ENCODE measurements at regions not wholly inside any gene's neighbourhood (a gene's known extent, or its start where the extent isn't known, plus 50 kb on each side); places are given as distances from the start of the nearest gene placed in this dataset.
"Not testable (repeated sequence)": the region's sequence is repeated elsewhere in the genome, so short reads cannot be mapped to it uniquely, and the experiment has no call there.

DNA sequence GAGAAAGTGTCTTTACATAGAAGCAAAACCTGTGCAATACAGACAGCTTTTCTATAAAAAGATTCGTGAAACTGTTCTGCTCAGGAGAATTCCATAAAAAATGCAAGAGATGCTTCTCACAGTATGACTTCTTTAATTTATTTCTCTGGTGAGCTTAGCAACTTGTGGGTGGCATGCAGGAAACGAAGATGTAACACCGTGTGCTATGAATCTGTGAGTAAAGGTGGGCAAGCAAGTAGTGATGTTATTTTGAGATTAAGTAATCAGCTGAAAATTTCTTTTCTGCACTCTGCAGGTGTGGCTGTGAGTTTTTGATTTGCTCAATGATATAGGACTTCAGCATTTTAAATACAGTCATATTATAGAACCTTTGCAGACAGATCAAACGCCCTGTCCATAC, 656.8 kb upstream of the NCAM2 start:
- no peak for DNase-seq (ENCODE audit: low read depth in 2 of 2)

- no peak for DNase-seq (ENCODE audit: low read depth in 2 of 2)
Observed at GRCh38 chr21:20343186-20343585, 655.0 kb upstream of the NCAM2 start.

- DNase-seq (ENCODE audit: low read depth in 2 of 2), result no peak
Observed at GRCh38 chr21:20351138-20351537, 647.1 kb upstream of the NCAM2 start.

DNA sequence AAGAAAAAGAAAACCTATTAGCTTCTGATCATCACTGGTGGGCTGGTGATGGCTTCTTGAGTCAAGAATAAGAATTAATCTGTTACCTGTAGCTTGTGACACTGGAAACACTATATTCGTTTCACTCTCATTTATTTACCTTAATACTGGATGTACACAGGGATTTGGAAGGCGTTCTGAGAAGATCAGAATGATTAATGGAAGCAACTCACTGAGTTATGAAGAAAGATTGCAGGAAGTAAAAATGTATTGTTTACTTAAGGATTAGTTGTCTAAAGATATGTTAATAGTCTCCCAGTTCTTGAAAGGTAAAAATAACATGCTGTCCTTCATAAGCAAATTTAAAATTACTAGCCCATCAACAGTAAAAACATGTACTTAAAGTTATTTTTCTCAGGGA, 644.9 kb upstream of the NCAM2 start:
- DNase-seq (ENCODE audit: low read depth in 2 of 2), result no peak

DNA sequence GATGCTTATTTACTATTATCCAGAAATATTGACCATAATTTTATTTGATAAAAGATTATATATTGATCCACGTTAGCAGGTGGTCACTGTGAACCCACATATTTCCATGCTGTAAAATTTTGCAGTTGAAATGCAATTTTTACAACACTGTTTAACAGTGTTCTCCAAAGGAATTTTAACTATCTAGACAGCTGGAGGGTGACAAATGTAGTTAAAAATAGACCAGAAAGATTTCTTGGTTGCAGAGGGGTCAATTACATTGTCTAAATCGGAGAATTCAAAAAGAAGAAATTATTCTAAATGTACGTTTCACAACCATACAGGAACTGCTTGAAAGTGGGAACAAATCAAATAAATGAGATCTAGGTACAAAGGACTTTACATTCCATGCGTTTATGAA, 625.2 kb upstream of the NCAM2 start:
- no peak for DNase-seq (ENCODE audit: low read depth in 2 of 2)

DNA sequence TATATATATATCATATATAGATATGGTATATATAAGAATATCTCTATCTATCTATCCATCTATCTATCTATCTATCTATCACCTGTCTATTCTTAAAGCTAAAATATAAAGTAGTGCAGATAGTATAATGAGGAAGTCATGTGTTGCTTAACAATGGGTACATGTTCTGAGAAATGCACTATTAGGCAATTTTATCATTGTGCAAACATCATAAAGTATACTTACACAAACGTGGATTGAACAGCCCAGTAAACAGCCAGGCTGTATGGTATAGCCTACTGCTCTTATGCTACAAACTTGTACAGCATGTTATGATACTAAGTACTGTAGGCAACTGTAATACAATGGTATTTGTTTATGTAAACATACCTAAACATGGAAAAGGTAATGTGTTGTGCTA, 621.0 kb upstream of the NCAM2 start:
- DNase-seq (ENCODE audit: low read depth in 2 of 2), result no peak

DNA sequence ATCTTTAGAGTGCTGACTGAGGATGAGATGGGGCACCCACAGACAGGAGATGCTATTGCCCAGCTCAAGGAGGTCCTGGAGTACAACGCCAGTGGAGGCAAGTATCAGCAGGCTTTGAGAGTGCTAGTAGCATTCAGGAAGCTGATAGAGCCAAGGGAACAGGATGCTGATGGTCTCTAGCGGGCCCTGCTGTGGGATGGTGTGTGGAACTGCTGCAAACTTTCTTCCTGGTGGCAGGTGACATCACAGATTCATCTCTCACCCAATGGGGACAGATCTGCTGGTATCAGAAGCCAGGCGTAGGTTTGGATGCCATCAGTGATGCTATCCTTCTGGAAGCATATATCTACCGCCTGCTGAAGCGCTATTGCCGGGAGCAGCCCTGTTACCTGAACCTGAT, 609.8 kb upstream of the NCAM2 start:
- DNase-seq (ENCODE audit: low read depth in 2 of 2), result no peak

GRCh38 chr21:20396798-20397197, 601.4 kb upstream of the NCAM2 start:
- DNase-seq (ENCODE audit: low read depth in 2 of 2), result no peak

DNA sequence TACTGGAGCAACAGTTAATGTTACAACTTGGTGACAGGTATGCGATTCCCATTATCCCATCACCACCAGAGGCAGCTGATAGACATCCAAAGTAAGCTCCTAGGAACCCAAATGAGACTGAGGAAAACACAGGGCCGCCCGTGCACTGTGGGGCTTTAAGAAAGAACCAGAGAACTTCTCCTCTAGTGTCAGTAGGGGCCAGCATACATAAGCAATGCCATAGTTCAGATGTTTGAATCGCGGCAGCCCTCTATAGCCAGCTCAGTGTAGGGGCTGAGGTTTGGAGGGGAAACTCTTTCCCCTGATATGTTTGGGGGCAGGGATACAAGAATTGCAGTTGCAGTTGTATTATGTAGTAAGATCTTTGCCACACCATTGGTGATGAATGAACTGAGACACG, 593.3 kb upstream of the NCAM2 start:
- no peak for DNase-seq (ENCODE audit: low read depth in 2 of 2)

GRCh38 chr21:20418353-20418752, 579.9 kb upstream of the NCAM2 start:
- no peak for DNase-seq (ENCODE audit: low read depth in 2 of 2)

GRCh38 chr21:20419772-20420171, 578.4 kb upstream of the NCAM2 start:
- DNase-seq (ENCODE audit: low read depth in 2 of 2), result no peak

DNA sequence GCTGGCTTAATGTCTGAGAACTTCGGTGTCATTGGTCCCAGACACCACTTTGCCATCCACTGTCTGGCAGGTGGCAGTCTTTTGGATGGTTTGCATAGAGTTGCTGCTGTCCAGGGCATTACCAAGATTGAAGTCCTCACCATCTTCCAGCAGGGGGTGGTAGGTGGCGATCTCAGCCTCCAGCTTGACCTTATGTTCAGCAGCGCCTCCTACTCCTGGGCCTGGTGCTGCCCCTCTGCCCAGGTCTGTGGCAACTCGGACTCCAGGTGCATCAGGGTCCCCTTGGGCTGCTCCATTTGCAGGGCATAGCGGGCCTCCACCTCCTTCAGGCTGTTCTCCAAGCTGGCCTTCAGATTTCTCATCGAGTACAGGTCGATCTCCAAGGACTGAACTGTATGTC, 573.3 kb upstream of the NCAM2 start:
- DNase-seq (ENCODE audit: low read depth in 2 of 2), result no peak

GRCh38 chr21:20425856-20426255, 572.4 kb upstream of the NCAM2 start:
- no peak for DNase-seq (ENCODE audit: low read depth in 2 of 2)

- DNase-seq (ENCODE audit: low read depth in 2 of 2), result no peak
Observed at GRCh38 chr21:20440338-20440737, 557.9 kb upstream of the NCAM2 start.

- DNase-seq (ENCODE audit: low read depth in 2 of 2), result no peak
Observed at GRCh38 chr21:20443558-20444155, 554.6 kb upstream of the NCAM2 start.

GRCh38 chr21:20445971-20446370, 552.2 kb upstream of the NCAM2 start:
- no peak for DNase-seq (ENCODE audit: low read depth in 2 of 2)

GRCh38 chr21:20451046-20451445, 547.2 kb upstream of the NCAM2 start:
- DNase-seq (ENCODE audit: low read depth in 2 of 2), result no peak

DNA sequence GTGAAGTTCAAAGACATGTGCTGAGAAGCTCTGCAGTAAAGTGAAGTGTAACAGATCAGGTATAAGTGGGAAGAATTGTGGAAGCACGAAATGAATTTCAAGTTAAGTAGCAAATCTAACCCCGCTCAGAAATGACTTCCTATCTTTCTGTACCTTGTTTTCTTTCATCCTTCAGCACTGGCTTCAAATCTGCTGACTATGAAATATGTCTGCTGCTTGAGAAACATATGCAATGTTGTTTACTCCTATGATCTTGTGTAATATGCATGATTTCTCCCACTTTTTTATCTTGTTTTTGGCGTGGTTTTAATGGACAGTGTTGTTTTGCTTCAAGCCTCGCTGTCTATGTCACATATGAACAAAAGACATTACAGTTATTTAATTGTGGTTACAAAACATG, 545.3 kb upstream of the NCAM2 start:
- no peak for DNase-seq (ENCODE audit: low read depth in 2 of 2)

- no peak for DNase-seq (ENCODE audit: low read depth in 2 of 2)
Observed at GRCh38 chr21:20459838-20460237, 538.4 kb upstream of the NCAM2 start.

DNA sequence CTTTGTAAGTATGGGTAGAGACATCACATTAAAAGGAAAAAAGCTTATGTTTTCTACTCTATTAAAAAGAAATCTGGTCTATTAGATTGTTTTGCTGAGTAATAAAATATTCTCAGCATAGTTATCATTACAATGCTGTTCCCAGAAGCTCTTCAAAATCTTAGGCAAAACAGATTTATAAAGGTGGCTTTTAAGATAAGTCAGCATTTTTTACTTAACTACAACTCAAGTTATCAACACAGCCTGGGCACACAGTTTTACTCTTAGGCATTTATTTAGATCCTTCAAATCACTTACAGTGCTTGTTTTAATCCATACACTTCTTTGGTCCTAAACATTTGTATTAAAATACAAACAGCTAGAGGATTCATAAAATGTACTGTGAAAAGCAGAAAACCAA, 534.8 kb upstream of the NCAM2 start:
- no peak for DNase-seq (ENCODE audit: low read depth in 2 of 2)

GRCh38 chr21:20469361-20469760, 528.8 kb upstream of the NCAM2 start:
- no peak for DNase-seq (ENCODE audit: low read depth in 2 of 2)

DNA sequence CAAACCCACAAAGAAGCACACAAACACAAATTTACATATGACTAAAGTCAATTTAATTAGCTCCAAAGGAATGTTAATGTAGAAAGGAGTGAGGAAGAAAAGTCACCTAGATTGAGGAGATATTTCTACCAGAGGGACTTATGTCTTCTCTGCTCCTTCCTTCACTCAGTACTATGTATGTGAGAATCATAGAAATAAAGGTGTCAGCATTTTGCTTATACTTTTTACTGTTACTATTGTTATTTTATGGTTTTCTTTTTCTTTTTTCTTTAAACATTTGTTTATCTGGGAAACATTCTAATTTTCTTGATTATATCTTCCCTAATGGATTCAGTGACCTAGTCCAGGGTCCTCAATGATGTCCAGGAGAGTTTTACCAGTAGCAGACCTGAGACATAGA, 511.9 kb upstream of the NCAM2 start:
- DNase-seq (ENCODE audit: low read depth in 2 of 2), result no peak

DNA sequence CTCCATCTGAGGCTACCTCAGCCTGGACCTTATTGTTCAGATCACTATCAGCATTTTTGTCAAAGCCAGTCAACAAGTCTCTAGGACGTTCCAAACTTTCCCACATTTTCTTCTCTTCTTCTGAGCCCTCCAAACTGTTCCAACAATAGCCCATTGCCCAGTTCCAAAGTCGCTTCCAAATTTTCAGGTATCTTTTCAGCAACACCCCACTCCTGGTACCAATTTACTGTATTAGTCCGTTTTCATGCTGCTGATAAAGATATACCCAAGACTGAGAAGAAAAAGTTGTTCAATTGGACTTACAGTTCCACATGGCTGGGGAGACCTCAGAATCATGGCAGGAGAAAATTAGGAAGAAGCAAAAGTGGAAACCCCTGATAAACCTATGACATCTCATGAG, 495.3 kb upstream of the NCAM2 start:
- not testable (repeated sequence) for DNase-seq (ENCODE audit: low read depth in 2 of 2)

GRCh38 chr21:20507783-20508182, 490.4 kb upstream of the NCAM2 start:
- no peak for DNase-seq (ENCODE audit: low read depth in 2 of 2)
